Stimulated activated CD4-positive, alpha-beta T cell treated with anti-CD3 and anti-CD28 coated beads, Interleukin-15, amount 100 ng/mL, for 24 hours (primary cell): ENCODE measurements at regions not wholly inside any gene's neighbourhood (a gene's known extent, or its start where the extent isn't known, plus 50 kb on each side); places are given as distances from the start of the nearest gene placed in this dataset.
"Not testable (repeated sequence)": the region's sequence is repeated elsewhere in the genome, so short reads cannot be mapped to it uniquely, and the experiment has no call there.

Experiments
- DNase-seq: peaks from one replicate; pipeline ENCODE4 v3.0.0-alpha.2; 2020

DNA sequence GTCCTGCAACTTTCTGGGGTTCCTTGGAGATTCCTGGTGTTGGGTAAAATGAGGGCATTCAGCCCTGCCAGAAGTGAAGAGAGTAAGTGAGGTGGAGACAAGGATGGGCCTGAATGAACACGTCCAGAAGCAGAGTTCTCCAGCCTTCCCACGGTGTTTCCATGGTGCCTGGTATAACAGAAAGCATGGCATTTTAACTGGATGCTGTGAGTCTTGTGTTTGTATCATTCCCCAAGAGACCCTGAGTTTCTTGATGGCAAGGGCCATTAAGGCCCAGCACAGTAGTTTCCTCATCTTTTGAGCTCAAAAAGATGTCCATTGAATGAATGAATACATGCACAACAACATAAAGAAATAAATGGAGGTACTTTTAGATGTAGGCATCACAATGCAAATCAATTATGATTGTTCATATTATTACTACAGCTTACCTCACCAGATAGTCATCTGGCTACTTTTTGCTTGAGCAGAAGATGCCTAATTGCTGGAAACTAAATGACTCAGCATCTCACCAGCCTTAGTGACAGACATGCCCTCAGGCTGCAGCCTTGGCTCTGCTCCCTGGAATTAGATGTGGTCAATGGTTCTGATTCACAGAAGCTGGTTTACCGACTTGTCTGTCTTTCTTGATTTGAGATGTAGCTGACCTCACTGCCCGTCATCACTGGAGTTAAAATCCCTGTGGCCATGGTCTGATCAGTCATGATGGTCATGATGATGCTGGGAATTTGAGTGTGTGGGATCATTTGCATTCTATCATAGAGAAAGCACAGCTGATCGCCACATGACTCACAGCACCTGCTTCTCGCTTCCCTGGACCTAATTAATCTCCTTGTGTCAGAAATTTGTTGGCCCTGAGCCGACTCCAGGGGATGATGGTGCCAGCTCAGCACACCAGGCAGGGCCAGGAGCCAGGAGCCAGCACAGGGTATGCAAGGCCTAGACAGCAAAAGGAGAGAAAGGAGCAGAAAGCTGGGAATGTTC lies 83.9 kb downstream of the CXCL12 start:
- no peak for DNase-seq

DNA sequence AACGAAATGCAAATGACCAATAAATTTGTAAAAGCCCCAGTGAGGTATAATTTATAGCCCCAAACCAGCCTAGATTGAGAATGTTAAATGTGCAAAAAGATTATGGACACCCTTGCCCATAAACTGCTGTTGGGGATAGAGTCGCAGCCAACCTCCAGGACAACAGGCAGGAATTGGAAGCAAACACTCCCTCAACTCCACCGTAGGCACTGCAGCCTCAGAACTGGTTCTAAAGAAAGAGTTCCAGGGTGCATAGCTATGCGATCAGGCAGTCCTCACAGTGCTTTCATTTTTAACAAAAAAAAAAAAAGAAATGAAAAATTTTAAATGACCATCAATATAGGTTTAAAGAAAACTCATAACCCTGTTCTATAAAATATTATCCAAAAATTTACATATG lies 86.2 kb downstream of the CXCL12 start:
- no peak for DNase-seq

DNA sequence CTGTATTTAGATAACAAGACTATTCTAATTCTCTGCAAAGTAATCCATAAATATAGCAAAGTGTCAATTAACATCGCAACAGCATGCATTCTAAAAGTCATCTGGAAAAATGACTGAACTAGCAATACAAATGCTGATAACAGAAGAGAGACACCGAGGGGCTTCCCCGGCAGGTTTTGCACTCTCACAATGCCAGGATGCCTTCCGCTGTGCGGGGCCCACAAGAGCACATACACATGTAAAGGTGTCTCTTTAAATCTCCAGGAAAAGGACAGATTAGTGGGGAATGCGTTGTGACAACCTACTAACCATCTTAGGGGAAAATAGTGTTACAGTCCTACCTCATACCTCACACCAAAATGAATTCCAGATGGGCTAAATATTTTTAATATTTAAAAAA lies 86.9 kb downstream of the CXCL12 start:
- DNase-seq = no peak

DNA sequence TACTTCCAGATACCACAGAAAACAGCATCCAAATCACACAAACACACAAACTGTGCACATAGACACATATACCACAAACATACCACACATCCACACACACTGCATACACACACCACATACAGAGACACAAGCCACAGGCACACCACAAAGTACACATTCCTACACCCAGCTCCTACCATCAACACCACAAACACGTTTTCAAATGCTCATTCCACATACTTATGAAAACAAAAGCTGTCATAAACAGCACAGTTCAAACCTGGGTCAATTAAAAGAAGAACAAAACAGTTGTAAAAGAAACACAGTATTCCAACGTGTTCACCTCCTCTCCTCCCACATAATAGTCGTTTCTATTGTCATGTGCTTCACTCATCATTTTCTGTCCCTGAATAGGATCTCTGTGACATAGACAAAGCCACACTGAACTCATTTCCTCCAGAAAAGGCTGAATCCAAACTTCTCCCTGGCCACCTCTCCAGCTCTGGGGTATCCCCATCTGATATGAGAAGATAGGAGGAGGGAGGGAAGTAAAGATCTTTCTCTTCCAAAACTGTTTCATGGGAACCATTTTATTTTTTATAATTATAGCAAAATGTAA lies 89.2 kb downstream of the CXCL12 start:
- no peak for DNase-seq

DNA sequence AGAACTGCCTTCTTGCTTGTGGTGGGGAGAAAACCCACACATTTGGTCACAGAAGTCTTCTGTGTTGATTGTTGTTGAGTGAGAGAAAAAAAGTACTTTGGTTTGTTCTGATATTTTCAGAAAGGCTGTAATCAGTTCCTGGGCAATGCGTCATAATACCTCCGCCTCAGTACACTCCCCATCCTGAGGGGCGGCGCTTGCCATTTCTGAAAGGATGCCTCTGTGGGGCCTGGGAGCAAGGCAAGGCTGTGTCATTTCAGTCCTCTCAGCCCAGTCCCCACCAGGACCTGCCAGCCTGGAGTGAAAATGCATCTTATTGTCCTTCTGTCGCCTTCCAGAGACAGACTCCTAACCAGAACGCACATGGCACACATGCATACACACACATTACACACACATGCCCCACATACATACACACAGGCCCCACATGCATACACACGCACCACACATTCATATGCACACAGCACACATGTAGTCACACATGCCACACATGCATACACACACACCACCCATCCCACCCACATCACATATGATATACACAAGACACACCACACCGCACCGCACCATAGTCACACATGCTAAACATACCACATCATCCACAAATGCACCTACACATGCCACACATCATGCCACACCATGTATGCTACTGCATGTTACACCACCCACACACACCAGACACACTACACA lies 90.0 kb downstream of the CXCL12 start:
- no peak for DNase-seq

DNA sequence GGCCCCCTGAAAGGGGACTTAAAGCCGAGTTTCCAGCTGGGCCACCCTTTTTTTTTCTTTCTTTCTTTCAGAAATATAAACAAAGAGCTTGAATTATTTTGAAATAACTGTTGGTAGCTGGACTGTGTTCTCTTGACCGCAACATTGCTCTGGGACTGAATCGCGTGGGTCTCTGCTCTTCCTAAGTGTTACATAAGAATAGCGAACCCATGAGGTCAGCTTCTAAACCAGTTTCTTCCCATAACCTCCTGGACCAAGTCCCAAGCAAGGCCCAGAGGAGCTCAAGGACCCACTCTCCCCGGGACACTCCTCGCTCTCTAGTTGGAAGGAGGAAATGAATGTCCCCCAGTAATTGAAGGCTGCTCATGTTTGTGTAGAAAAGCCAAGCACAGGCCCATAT lies 91.1 kb downstream of the CXCL12 start:
- DNase-seq = no peak

DNA sequence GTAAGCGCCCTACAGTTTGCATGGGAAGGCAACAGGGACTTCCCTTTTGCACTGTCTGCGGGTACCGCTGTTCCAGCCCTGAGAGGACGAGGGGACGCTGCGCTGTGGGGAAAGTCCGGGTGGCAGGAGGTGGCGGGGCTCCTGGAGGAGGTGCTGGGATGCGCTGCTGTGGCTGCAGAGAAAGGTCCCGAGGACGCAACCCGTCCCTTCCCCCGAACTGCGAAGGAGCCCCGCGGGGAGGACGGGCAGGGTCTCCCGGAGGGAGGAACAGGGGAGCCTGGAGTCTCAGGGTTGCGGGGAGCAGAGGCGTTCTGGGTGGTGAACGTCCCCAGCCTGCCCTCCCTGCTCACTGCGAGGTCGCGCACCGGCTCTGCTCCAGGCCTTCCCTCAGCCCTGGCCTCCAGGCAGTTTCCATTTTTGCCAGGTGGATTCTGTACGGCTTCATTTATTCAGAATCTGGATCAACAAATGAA lies 91.6 kb downstream of the CXCL12 start:
- DNase-seq = no peak

DNA sequence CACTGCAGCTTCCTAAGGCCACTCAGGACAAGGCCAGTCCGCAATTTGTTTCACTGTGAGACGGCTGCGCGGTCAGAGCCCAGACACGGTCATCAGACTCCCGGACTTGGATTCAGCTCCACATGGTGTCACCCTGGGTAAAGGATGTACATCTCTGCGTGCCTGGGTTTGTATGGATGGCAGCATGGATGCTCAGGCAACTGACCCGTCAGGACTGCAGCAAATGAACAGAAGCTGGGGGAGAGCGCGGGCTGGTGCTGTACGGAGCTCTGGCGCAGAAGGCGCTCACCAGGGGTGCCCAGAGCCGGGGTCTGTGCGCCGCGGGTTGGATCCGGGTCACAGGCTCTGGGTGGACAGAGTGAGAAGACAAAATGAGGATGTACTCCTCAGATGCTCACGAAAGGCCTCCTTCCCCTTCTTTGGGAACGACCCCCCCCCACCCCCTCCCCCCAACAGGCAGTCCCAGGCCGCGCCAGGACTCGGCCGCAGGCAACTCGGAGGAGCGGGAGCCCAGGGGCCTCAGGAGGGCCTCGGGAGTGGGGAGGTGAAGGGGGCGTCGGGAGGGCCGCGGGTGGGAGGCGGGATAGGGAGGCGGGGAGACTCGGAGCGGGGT lies 92.4 kb downstream of the CXCL12 start:
- no peak for DNase-seq

DNA sequence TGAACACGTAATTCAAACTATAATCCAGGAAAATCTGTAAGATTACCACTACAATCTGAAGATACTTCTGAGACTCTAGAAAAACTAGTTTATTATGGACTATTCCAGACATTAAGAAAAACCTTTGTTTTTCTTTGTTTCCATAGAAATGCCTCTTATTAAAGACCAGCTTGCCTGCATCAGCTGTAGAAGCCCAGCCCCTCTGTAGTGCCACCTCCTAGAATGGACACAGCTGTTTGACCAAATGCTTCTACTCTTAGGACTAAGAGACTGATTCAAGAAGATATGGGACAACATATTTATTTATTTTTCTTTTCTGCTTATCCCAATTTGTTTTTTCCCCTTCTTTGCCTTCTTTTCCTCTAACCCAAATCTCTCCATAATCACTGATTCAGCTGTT lies 93.8 kb downstream of the CXCL12 start:
- no peak for DNase-seq

DNA sequence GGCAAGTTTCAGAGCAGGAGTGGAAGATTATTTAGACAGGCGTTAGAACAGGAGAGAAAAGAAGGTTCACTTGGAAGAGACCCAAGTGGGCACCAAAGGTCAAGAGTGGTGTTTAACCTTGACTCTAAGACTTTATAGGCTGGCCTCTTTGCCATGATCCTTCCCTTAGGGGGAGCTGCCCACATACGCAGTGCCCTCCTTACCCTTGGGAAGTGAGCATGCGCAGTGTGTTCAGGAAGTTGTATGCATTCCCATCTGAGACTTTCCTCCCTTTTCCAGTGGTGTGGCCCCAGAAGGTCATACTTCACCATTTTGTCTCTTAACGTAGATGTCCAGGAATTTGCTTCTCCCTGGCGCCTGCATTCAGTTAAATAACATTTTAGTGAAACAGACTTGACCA lies 95.8 kb downstream of the CXCL12 start:
- no peak for DNase-seq

DNA sequence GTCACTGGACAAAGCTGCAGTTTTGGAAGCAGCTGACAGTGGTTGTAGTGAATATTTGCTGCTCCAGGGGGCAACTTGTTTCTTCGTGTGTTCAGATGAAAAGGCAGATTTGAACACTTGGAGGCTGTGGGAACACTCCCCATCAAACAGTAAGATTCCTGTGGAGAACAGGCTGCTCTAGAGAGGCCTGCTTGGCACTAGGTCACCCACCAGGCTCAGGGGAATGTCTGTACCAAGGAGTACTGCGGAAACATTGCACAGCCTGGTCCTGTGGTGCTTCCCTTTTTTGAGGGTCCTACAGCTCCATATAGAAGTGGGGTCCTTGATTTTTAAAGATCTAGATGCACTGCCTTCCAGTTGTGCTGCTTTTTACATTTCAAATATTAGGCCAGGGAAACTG lies 97.5 kb downstream of the CXCL12 start:
- DNase-seq = no peak

DNA sequence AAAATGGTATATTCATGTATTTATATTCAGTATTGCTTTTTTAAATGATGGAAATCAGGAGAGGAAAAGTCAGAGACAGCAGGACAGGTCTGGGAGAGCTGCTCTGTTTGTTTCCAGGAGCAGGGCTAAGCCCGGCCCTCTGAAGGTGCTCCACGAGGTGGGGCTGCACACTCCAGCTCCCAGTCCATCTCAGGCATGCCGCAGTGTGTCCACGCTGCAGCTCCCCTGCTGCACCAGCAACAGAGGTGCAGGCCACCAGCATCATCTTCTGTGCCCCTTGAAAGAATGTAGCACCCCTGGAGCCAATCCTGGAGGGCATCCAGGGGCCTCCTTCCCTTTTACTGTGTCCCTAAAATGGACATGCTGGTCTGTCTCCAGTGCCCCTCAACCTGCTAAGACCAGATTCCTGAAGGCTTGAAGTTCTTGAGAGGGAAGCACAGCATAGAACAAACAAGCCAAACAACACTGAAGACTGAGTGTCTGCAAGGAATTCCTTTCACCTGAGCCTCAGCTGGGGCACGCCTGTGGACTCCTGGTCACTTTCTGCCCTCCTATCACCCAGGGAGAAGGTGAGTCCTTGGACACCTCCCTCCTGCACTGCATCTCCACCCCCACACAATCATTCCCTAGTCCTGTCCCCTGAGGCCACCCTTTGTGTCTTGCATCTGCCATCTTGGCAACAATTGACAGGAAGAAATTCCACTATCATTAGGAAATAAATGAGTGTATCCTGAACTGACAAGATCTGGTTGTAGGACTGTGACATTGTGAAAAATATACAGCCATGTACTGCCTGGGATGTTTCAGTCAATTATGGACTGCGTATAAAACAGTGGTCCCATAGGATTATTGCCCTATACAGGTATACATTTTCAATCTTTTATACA lies 100.5 kb downstream of the CXCL12 start:
- no peak for DNase-seq

DNA sequence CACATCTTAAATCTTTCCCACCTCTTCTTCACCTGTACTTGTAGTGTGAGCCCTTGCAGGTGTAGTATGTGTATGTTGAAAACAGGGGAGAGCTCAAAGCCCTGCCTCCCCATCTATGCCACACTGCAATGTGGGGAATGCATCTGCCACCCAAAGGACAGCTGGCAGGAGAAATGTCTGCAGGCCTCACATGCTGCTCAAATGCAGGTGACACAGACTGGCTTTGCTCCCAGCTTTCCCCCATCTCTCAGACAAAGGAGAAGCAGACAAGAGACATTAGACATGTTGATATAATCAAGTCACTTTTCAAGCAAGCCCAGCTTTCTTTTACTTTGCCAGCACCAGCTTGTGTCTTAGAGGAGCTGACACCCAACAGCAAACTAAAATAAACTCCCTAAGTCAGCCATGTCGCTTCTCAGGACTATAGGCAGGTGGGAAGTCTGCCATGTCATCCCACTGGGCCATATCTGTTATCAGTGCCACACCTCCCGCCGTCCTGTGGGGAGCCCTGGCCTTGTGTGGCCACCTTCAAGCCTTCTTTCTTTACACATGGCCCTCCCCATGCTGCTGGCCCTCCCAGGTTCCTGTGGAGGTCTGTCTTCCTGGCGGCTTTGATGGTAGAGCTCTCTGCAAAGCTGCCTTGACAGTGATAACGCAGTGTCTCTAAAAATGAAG lies 102.1 kb downstream of the CXCL12 start:
- no peak for DNase-seq

DNA sequence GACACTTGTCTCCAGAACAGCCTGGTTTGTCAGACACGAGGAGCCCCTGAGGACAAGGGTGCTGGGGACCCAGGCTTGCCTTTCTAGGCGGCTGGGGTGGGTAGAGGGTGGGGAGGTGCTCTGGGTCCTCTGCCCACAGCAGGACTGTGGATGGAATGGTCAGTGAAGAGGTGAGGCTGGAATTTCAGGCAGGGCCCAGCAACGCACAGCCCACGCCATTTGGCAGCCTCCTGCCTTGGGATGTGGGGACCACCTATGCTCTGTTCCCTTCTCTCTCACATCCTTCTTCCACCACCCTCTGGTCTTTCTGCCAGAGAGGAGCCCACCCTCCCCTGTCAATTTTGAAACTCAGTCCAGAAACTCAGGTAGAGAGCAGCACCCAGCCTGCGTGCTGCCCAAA lies 103.2 kb downstream of the CXCL12 start:
- DNase-seq = no peak

DNA sequence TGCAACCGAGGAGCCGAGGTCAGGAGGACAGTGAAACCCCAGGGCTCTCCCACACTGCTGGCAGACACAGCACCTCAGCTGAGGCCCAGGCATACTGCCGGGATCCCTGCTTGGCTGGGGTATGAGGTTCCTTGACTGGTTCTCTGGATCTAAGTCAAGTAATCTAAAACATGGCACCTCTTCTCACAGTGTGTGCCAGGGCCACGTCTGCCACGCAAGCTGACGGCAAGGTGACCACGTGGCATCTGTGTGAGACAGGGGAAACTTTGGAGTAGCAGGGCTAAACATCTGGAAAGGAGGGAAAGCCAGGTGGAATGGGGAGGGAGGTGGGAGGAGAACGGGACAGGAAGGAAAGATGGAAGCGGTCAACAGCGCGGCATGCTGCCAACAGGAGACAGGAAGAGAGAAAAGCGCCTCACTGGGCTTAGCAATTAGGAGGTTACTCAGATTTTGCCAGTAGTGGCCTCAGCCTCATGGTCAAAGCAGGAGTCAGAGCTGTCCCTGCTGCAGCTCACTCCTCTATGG lies 103.7 kb downstream of the CXCL12 start:
- no peak for DNase-seq

DNA sequence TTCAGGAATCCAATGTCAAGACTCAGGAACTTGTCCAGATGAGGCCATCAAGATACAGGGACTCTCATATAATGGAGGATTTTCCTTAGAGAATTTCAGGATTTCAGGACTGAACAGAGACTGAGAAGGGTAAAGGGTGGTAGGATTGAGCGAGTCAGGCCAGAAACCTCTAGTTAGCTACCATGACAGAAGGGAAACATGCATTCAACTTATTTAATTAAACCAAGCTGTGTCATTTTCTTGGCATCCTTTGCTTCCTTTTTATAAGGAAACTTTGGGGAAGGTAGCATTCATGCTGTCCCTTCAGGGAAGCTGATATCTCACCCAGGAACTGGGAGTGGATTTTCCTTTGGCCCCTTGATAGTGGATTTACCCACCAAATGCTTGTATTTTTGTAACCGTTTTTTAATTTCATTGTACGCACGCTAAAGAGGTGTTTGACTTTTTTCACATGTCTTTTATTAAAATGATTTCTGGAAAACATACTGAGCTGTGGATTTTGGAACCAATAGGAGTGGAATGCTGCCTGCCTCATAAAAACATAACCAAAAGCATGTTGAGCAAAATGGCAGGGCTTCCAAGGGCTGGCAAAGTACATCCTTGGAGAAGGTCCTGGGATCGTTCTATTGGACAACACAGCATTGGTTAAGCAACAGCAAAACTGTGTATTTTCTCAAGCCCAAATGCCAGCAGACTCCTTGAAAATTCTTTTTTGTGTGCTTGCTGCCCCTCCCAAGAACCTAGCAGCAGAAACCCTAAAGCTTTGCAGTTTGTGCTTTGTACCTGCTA lies 104.5 kb downstream of the CXCL12 start:
- DNase-seq = no peak

DNA sequence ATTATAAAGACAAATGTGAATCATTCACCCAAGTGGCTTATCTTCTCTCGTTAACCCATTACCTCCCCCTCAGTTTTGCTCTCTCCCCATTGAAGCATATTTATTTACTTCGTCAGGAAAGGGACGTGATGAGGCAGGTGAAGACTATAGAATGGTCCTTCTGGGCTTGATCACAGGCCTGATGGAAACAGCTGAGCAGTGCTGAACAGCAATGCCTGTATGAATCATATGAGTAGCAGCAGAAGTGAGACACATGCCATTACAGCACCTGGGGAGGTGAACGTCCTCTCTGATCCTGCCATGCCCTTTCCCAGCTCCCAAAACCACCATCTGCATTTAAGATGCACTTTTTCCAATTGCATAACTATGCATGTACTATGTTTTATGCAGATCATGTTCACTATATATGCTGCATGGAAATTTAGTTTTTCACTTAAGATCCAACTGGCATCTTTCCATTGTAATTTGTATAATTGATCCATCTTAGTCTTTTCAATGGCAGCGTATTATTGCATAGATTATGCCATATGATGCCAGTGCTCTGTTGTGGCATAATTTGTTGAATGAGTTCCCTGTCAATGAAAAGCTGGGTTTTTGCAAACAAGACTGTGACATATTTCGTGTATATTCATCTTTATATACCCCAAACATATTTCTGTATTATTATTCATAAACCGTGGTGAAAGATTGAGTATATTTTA lies 105.3 kb downstream of the CXCL12 start:
- DNase-seq = no peak

DNA sequence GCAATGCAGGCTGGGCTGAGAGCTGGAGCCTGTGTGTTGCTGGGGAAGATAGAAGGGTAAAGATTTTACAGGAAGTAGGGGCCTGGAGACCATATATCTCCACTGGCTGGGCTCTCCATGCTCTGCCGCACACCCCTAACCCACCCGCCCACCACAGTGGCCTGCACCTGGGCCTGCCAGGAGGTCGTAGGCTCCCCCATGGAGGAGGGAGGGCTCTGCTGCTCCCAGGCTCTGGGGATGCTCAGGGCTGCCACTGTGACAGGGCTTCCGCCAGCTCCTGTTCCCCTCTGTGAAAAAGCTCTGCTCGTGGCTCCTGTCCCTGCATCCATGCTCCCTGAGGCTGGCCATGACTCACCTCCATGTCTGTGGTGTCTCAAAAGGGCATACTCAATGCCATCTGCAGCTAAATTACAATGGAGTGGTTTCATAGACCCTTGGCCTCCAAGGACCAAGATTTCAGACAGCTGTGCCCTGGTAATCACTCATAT lies 106.0 kb downstream of the CXCL12 start:
- DNase-seq = no peak

DNA sequence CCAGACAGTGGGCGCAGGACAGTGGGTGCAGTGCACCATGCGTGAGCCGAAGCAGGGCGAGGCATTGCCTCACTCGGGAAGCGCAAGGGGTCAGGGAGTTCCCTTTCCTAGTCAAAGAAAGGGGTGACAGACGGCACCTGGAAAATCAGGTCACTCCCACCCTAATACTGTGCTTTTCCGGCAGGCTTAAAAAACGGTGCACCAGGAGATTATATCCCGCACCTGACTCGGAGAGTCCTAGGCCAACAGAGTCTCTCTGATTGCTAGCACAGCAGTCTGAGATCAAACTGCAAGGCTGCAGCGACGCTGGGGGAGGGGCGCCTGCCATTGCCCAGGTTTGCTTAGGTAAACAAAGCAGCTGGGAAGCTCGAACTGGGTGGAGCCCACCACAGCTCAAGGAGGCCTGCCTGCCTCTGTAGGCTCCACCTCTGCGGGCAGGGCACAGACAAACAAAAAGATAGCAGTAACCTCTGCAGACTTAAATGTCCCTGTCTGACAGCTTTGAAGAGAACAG lies 116.4 kb downstream of the CXCL12 start:
- DNase-seq = not testable (repeated sequence)
